Calu3 (cell line): ENCODE measurements at regions not wholly inside any gene's neighbourhood (a gene's known extent, or its start where the extent isn't known, plus 50 kb on each side); places are given as distances from the start of the nearest gene placed in this dataset.

ENCODE experiments used
- BruUV-seq: library from RNA; stranded (reverse); fragments of 400-500 nt; replicated peaks from 2 replicates; lab custom pipeline; 2021; lab: Mats Ljungman, UMichigan
- CTCF ChIA-PET: fragments of 300-600 bp; sonication (Branson Sonifier 250); formaldehyde crosslinking; loops from one replicate; lab custom pipeline; 2022; ENCODE audit warnings: antibody characterized with exemption; lab: Charles Lee
- DNase-seq: peaks from one replicate; pipeline ENCODE4 v3.0.0; 2022
- H3K27ac Mint-ChIP-seq: one replicate; pipeline ENCODE4 v1.8.0; 2022; ENCODE audit warnings: mixed read lengths; ENCODE audit not compliant: unreplicated experiment
- H3K27me3 Mint-ChIP-seq: one replicate; pipeline ENCODE4 v1.8.0; 2022; ENCODE audit warnings: mixed read lengths; ENCODE audit not compliant: unreplicated experiment
- H3K36me3 Mint-ChIP-seq: one replicate; pipeline ENCODE4 v1.8.0; 2022; ENCODE audit warnings: mild to moderate bottlenecking, moderate library complexity, mixed read lengths; ENCODE audit not compliant: insufficient read depth, unreplicated experiment
- H3K4me1 Mint-ChIP-seq: one replicate; pipeline ENCODE4 v1.8.0; 2022; ENCODE audit warnings: mild to moderate bottlenecking, low read depth, mixed read lengths; ENCODE audit not compliant: unreplicated experiment
- H3K4me3 Mint-ChIP-seq: one replicate; pipeline ENCODE4 v1.8.0; 2022; ENCODE audit warnings: mild to moderate bottlenecking, low read depth, moderate library complexity, mixed read lengths; ENCODE audit not compliant: unreplicated experiment
- H3K9me3 Mint-ChIP-seq: one replicate; pipeline ENCODE4 v1.8.0; 2022; ENCODE audit warnings: low read depth, mixed read lengths; ENCODE audit not compliant: unreplicated experiment
- intact Hi-C: fragments of 100-400 bp; cut with micrococcal nuclease; formaldehyde crosslinking; loops from one replicate; pipeline ENCODE4 v1.10.0; 2022; ENCODE audit not compliant: unreplicated experiment
- TF ChIP-seq, protein P1 (sequence below): fragments of 200-600 bp; IDR thresholded peaks from one replicate; pipeline ENCODE4 v1.8.0; 2022; ENCODE audit warnings: antibody characterized with exemption; ENCODE audit not compliant: unreplicated experiment

- Mint-ChIP-seq H3K36me3 (no peaks in the 10 kb centered on the region), H3K27me3 (peaks cover 52% of the 10 kb centered on the region), H3K4me3 (no peak overlapping the region), H3K9me3 (no peaks in the 10 kb centered on the region), H3K27ac (no peak overlapping the region), H3K4me1 (peaks cover under 1% of the 10 kb centered on the region)
- CTCF ChIA-PET = no interaction called here
- no peak for DNase-seq
- BruUV-seq = no TSS peak
- TF ChIP-seq, protein P1, sequence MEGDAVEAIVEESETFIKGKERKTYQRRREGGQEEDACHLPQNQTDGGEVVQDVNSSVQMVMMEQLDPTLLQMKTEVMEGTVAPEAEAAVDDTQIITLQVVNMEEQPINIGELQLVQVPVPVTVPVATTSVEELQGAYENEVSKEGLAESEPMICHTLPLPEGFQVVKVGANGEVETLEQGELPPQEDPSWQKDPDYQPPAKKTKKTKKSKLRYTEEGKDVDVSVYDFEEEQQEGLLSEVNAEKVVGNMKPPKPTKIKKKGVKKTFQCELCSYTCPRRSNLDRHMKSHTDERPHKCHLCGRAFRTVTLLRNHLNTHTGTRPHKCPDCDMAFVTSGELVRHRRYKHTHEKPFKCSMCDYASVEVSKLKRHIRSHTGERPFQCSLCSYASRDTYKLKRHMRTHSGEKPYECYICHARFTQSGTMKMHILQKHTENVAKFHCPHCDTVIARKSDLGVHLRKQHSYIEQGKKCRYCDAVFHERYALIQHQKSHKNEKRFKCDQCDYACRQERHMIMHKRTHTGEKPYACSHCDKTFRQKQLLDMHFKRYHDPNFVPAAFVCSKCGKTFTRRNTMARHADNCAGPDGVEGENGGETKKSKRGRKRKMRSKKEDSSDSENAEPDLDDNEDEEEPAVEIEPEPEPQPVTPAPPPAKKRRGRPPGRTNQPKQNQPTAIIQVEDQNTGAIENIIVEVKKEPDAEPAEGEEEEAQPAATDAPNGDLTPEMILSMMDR = no peak
- intact Hi-C loops = loop anchor here (5.0 kb wide), 2 partner anchors 186 to 1356 kb away; no protein-coding TSS in a partner anchor
Measured at GRCh38 chr11:116693102-116693570, 79.7 kb downstream of the BUD13 start.

DNA sequence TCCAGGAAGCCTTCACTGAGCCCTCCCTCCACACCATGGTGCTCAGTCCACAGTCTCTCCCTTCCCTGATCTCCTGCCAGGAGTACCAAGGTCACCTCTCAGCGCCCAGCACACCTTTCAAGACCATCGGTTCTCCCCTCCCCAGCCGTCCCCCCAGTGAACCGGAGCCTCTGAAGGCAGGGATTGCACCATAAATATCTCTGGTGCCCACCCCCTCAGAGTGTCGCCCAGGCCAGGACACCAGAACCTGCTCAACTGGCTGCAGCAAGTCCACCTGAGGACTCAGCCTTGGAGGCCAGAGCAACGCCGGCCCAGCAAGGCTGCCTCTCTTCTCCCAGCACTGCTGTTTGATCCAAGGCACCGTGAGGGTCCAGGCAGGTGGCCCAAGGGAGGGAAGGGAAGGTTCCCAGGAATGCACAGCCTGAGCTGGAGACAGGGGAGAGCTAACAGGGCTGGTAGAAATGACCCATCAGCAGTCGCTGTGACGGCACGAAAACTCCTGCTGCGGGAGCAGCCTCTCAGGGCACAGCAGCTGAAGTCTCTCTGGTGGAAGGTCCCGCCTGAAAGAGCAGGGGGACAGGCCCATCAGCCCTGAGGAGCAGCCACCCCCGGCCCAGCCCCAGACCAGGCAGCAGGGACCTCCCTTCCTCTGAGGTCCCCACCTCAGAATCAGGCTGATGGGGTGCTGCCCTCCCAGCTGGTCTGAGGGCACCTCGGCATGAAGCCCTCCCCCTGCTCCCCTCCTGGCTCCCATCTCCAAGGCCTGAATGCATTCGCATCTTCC lies 80.3 kb downstream of the BUD13 start:
- TF ChIP-seq, protein P1 = no peak

GRCh38 chr11:116691771-116692177 lies 81.0 kb downstream of the BUD13 start:
- CTCF ChIA-PET = interaction anchor here (0.8 to 1.3 kb wide), 2 partner anchors 10 to 178 kb away, joined by 3 to 9 read pairs; no protein-coding TSS in a partner anchor
- intact Hi-C loops = loop anchor here (5.0 kb wide), 2 partner anchors 184 to 1354 kb away; no protein-coding TSS in a partner anchor
- no peak overlapping the region for H3K27ac Mint-ChIP-seq
- no peaks in the 10 kb centered on the region for H3K9me3 Mint-ChIP-seq
- peaks cover 8% of the 10 kb centered on the region for H3K4me1 Mint-ChIP-seq
- BruUV-seq = no TSS peak
- peak; percentile 60 for DNase-seq
- peaks cover 55% of the 10 kb centered on the region for H3K27me3 Mint-ChIP-seq
- no peak overlapping the region for H3K4me3 Mint-ChIP-seq
- TF ChIP-seq, protein P1 = peak; percentile 70
- no peaks in the 10 kb centered on the region for H3K36me3 Mint-ChIP-seq

More for the DNA sequence above, 80.3 kb downstream of the BUD13 start:
- CTCF ChIA-PET = interaction anchor here (1.3 kb wide), 1 partner anchor 179 kb away, joined by 9 read pairs; no protein-coding TSS in a partner anchor
- Mint-ChIP-seq H3K4me3 (no peak overlapping the region), H3K4me1 (peaks cover 7% of the 10 kb centered on the region), H3K9me3 (no peaks in the 10 kb centered on the region), H3K27me3 (peaks cover 52% of the 10 kb centered on the region), H3K27ac (no peak overlapping the region), H3K36me3 (no peaks in the 10 kb centered on the region)
- no TSS peak for BruUV-seq
- DNase-seq = no peak
- intact Hi-C loops = loop anchor here (5.0 kb wide), 2 partner anchors 185 to 1355 kb away; no protein-coding TSS in a partner anchor

GRCh38 chr11:116690611-116691010 lies 82.2 kb downstream of the BUD13 start:
- intact Hi-C loops = loop anchor here (5.0 kb wide), 2 partner anchors 183 to 1353 kb away; no protein-coding TSS in a partner anchor
- CTCF ChIA-PET = no interaction called here

More at GRCh38 chr11:116690611-116691010, 82.2 kb downstream of the BUD13 start:
- no peak overlapping the region for H3K4me3 Mint-ChIP-seq
- H3K4me1 Mint-ChIP-seq = peaks cover 8% of the 10 kb centered on the region
- TF ChIP-seq, protein P1 = no peak
- peaks cover 55% of the 10 kb centered on the region for H3K27me3 Mint-ChIP-seq
- H3K36me3 Mint-ChIP-seq = no peaks in the 10 kb centered on the region
- BruUV-seq = no TSS peak
- no peak overlapping the region for H3K27ac Mint-ChIP-seq
- DNase-seq = no peak
- H3K9me3 Mint-ChIP-seq = no peaks in the 10 kb centered on the region
